HepG2 (cell line): ENCODE measurements at regions not wholly inside any gene's neighbourhood (a gene's known extent, or its start where the extent isn't known, plus 50 kb on each side); places are given as distances from the start of the nearest gene placed in this dataset.

Experiments used
- ATAC-seq: fragments of 200-7000 bp; cut with Tn5 transposase; 3 replicates; pipeline ENCODE4 v1.9.1; 2020; ENCODE audit warnings: mild to moderate bottlenecking, moderate library complexity
- BruUV-seq: library from RNA; stranded (reverse); fragments of 400-500 nt; replicated peaks from 2 replicates; lab custom pipeline; 2021; lab: Mats Ljungman, UMichigan
- CTCF ChIA-PET: fragments of 300-600 bp; formaldehyde crosslinking; extraction: SDS; loops from one replicate; lab custom pipeline; 2021; ENCODE audit warnings: low total read pairs, inconsistent platforms, low intra/inter-chr PET ratio; lab: Yijun Ruan, JAX
- POLR2A ChIA-PET: fragments of 350-600 bp; sonication (Branson Sonifier 250); formaldehyde crosslinking; loops from one replicate; lab custom pipeline; 2020; ENCODE audit warnings: antibody characterized with exemption, inconsistent platforms; lab: Yijun Ruan, JAX
- DNase-seq: peaks from one replicate; pipeline ENCODE4 v3.0.0-alpha.2; 2015; ENCODE audit warnings: low spot score
- FAIRE-seq: peaks from 3 replicates; lab custom pipeline; 2011; peaks lifted over from hg19 to GRCh38; lab: Jason Lieb, UNC
- H2AFZ ChIP-seq: one replicate; pipeline ENCODE4 v1.6.1; 2011; ENCODE audit warnings: low read length, inconsistent platforms
- H3K27ac ChIP-seq: fragments of 300-600 bp; 3 replicates; pipeline ENCODE4 v1.8.0; 2011; ENCODE audit warnings: mixed run types, mild to moderate bottlenecking, mixed read lengths, low read length, inconsistent platforms; ENCODE audit not compliant: insufficient read depth; ENCODE audit errors: extremely low read length
- H3K27me3 ChIP-seq, 2 experiments: fragments of 200-600 bp in 1 of 2; 2 replicates in 1 of 2; 3 replicates in 1 of 2; pipeline versions ENCODE4 v1.6.0 to v1.8.0; 2011; ENCODE audit warnings: low read length in 2 of 2, mild to moderate bottlenecking in 2 of 2, moderate library complexity in 2 of 2, inconsistent platforms in 1 of 2; ENCODE audit not compliant: insufficient read depth in 2 of 2, control insufficient read depth in 1 of 2
- H3K36me3 ChIP-seq, 2 experiments: fragments of 200-600 bp in 1 of 2; replicated peaks in 1 of 2; 2 replicates in 1 of 2; 3 replicates in 1 of 2; pipeline versions ENCODE4 v1.5.1 to v1.8.0; 2011; ENCODE audit warnings: low read length in 2 of 2, inconsistent platforms in 1 of 2; ENCODE audit not compliant: insufficient read depth in 2 of 2, control insufficient read depth in 1 of 2
- H3K4me1 ChIP-seq: 2 replicates; pipeline ENCODE4 v1.5.1; 2012; ENCODE audit warnings: low read length, inconsistent platforms; ENCODE audit not compliant: insufficient read depth
- H3K4me2 ChIP-seq: 2 replicates; pipeline ENCODE4 v1.6.0; 2011; ENCODE audit warnings: low read depth, low read length, inconsistent platforms
- H3K4me3 ChIP-seq, 3 experiments: fragments of 200-600 bp in 1 of 3; sonication (generic), shearing (Covaris generic) in 1 of 3; replicated peaks in 1 of 3; 2 replicates each; pipeline ENCODE4 v1.5.1; 2011 to 2016; ENCODE audit warnings: low read length in 3 of 3, inconsistent platforms in 2 of 3, low read depth in 2 of 3, mild to moderate bottlenecking in 2 of 3, control low read depth in 1 of 3, mixed read lengths in 1 of 3; ENCODE audit not compliant: insufficient read depth in 1 of 3
- H3K79me2 ChIP-seq: one replicate; pipeline ENCODE4 v1.6.1; 2011; ENCODE audit warnings: low read length, inconsistent platforms; ENCODE audit not compliant: insufficient read depth
- H3K9ac ChIP-seq: 2 replicates; pipeline ENCODE4 v1.6.0; 2011; ENCODE audit warnings: mild to moderate bottlenecking, low read depth, low read length, inconsistent platforms; ENCODE audit not compliant: insufficient read depth
- H3K9me3 ChIP-seq: 2 replicates; pipeline ENCODE4 v1.5.1; 2012; ENCODE audit warnings: mild to moderate bottlenecking, low read length
- H4K20me1 ChIP-seq: 2 replicates; pipeline ENCODE4 v1.6.0; 2011; ENCODE audit warnings: inconsistent platforms, mild to moderate bottlenecking, low read length, moderate library complexity; ENCODE audit not compliant: insufficient read depth
- CAMTA2 ChIP-seq: sonication (generic); formaldehyde crosslinking; IDR thresholded peaks from 2 replicates; pipeline ENCODE4 v1.4.0; 2020; ENCODE audit warnings: mild to moderate bottlenecking, missing genetic modification reagents, borderline replicate concordance
- MAFK ChIP-seq, 2 experiments: IDR thresholded peaks in 1 of 2; conservative IDR thresholded peaks in 1 of 2; 2 replicates each; pipeline ENCODE4 v1.6.1; 2011; ENCODE audit warnings: improper control_type of control experiment in 2 of 2, low read length in 2 of 2
- NFE2 ChIP-seq: sonication (generic); formaldehyde crosslinking; IDR thresholded peaks from 2 replicates; pipeline ENCODE4 v1.4.0; 2020; ENCODE audit warnings: missing genetic modification reagents
- NR2F1 ChIP-seq, 2 experiments: fragments of 450-650 bp in 1 of 2; formaldehyde crosslinking in 1 of 2; IDR thresholded peaks; 2 replicates each; pipeline versions ENCODE4 v1.5.0 to v1.6.1; 2016 to 2020; ENCODE audit warnings: mild to moderate bottlenecking in 1 of 2, missing compliant biosample characterization in 1 of 2, missing genetic modification reagents in 1 of 2, moderate library complexity in 1 of 2
- NR2F2 ChIP-seq: IDR thresholded peaks from 2 replicates; pipeline ENCODE4 v1.6.1; 2012; ENCODE audit warnings: low read depth, inconsistent platforms, borderline replicate concordance
- TCF12 ChIP-seq, 2 experiments: fragments of 450-650 bp in 1 of 2; sonication (generic) in 1 of 2; formaldehyde crosslinking in 1 of 2; IDR thresholded peaks; 2 replicates each; pipeline versions ENCODE4 v1.6.1 to v1.8.0; 2017 to 2022; ENCODE audit warnings: antibody characterized with exemption in 1 of 2, mild to moderate bottlenecking in 1 of 2, missing genetic modification reagents in 1 of 2, moderate library complexity in 1 of 2
- ZBTB38 ChIP-seq: sonication (generic); formaldehyde crosslinking; IDR thresholded peaks from 2 replicates; pipeline ENCODE4 v1.5.1; 2020; ENCODE audit warnings: mild to moderate bottlenecking, missing genetic modification reagents
- ZC3H13 ChIP-seq: sonication (generic); formaldehyde crosslinking; IDR thresholded peaks from 2 replicates; pipeline ENCODE4 v1.8.1; 2023; ENCODE audit warnings: mild to moderate bottlenecking, missing genetic modification reagents, moderate library complexity
- ZNF629 ChIP-seq: sonication (generic); formaldehyde crosslinking; conservative IDR thresholded peaks from 2 replicates; pipeline ENCODE4 v1.5.0; 2020; ENCODE audit warnings: missing genetic modification reagents
- ZNF674 ChIP-seq: sonication (generic); formaldehyde crosslinking; IDR thresholded peaks from 2 replicates; pipeline ENCODE4 v1.5.0; 2020; ENCODE audit warnings: low read depth, mild to moderate bottlenecking, missing genetic modification reagents
- ZNF746 ChIP-seq: sonication (generic); formaldehyde crosslinking; IDR thresholded peaks from 2 replicates; pipeline ENCODE4 v1.8.0; 2022; ENCODE audit warnings: mild to moderate bottlenecking, missing genetic modification reagents
- ZNF775 ChIP-seq: sonication (generic); formaldehyde crosslinking; IDR thresholded peaks from 2 replicates; pipeline ENCODE4 v1.4.0; 2020; ENCODE audit warnings: missing genetic modification reagents, mild to moderate bottlenecking, moderate library complexity, borderline replicate concordance
- WGBS: methylation state at CpG from one replicate; pipeline ENCODE4 v1.1.6; 2017; ENCODE audit warnings: low lambda C conversion rate; 5-methylcytosine and 5-hydroxymethylcytosine counted together
- in situ Hi-C: cut with HindIII; loops from 2 replicates; pipeline ENCODE4 v1.10.0; 2017; ENCODE audit warnings: low pct_unique_long_range_greater_than_20kb; ENCODE audit not compliant: extremely low pct_ligation_motif_present
- intact Hi-C: fragments of 100-400 bp; cut with micrococcal nuclease; formaldehyde crosslinking; loops from one replicate; pipeline ENCODE4 v1.10.0; 2022; ENCODE audit not compliant: unreplicated experiment
- TF ChIP-seq, protein P1 (sequence below): sonication (generic); formaldehyde crosslinking; IDR thresholded peaks from 2 replicates; pipeline ENCODE4 v1.4.0; 2020; ENCODE audit warnings: missing genetic modification reagents, borderline replicate concordance
- TF ChIP-seq, protein P2 (sequence below): sonication (generic); formaldehyde crosslinking; IDR thresholded peaks from 2 replicates; pipeline ENCODE4 v1.4.0; 2020; ENCODE audit warnings: missing genetic modification reagents
- TF ChIP-seq, protein P3 (sequence below): sonication (generic); formaldehyde crosslinking; IDR thresholded peaks from 2 replicates; pipeline ENCODE4 v1.8.0; 2022; ENCODE audit warnings: mild to moderate bottlenecking, missing genetic modification reagents; ENCODE audit not compliant: insufficient replicate concordance

DNA sequence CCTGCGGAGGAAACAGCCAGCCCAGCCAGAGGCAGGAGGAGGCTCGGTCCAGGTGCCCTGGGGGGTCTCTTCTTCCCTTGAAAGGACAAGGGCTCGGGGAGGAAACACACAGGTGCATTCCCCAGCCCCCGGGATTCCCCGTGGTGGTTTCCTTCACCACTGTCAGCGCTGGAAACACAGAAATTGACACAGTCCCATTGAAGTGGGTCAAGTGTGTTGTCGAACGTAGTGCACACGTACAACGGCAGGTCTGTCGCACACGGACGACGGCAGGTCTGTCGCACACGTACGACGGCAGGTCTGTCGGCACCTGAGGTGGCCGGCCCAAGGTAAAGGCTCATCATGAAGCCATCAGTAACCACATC lies 80.9 kb downstream of the DLL1 start:
- no peaks in the 10 kb centered on the region for H3K36me3 ChIP-seq
- DNase-seq (no peak), FAIRE-seq (no peak), ATAC-seq (no peak)
- no TSS peak for BruUV-seq
- H3K4me2 ChIP-seq, result no peak overlapping the region
- CTCF ChIA-PET, result no interaction called here
- 65% methylated on average over 19 of the region's 20 CpGs for WGBS
- H4K20me1 ChIP-seq, result no peaks in the 10 kb centered on the region; the same call in 1 of the 2 replicates
- H3K27ac ChIP-seq, result no peak overlapping the region
- no peak overlapping the region for H2AFZ ChIP-seq
- peaks cover 17 to 62% of the 10 kb centered on the region in 2 experiments for H3K27me3 ChIP-seq
- H3K4me1 ChIP-seq, result no peaks in the 10 kb centered on the region
- TF ChIP-seq, protein P1, sequence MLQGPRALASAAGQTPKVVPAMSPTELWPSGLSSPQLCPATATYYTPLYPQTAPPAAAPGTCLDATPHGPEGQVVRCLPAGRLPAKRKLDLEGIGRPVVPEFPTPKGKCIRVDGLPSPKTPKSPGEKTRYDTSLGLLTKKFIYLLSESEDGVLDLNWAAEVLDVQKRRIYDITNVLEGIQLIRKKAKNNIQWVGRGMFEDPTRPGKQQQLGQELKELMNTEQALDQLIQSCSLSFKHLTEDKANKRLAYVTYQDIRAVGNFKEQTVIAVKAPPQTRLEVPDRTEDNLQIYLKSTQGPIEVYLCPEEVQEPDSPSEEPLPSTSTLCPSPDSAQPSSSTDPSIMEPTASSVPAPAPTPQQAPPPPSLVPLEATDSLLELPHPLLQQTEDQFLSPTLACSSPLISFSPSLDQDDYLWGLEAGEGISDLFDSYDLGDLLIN (CRISPR knock-in tag), result no peak
- no peak for TF ChIP-seq ZNF674 (CRISPR knock-in tag)
- TF ChIP-seq ZC3H13 (CRISPR knock-in tag), result no peak
- no peak for TF ChIP-seq TCF12 (IDR thresholded peaks at IDR 0.05)
- TF ChIP-seq TCF12 (CRISPR knock-in tag; IDR thresholded peaks at IDR 0.05), result no peak
- TF ChIP-seq NR2F2, result no peak
- no peak for TF ChIP-seq CAMTA2 (CRISPR knock-in tag)
- TF ChIP-seq, protein P2, sequence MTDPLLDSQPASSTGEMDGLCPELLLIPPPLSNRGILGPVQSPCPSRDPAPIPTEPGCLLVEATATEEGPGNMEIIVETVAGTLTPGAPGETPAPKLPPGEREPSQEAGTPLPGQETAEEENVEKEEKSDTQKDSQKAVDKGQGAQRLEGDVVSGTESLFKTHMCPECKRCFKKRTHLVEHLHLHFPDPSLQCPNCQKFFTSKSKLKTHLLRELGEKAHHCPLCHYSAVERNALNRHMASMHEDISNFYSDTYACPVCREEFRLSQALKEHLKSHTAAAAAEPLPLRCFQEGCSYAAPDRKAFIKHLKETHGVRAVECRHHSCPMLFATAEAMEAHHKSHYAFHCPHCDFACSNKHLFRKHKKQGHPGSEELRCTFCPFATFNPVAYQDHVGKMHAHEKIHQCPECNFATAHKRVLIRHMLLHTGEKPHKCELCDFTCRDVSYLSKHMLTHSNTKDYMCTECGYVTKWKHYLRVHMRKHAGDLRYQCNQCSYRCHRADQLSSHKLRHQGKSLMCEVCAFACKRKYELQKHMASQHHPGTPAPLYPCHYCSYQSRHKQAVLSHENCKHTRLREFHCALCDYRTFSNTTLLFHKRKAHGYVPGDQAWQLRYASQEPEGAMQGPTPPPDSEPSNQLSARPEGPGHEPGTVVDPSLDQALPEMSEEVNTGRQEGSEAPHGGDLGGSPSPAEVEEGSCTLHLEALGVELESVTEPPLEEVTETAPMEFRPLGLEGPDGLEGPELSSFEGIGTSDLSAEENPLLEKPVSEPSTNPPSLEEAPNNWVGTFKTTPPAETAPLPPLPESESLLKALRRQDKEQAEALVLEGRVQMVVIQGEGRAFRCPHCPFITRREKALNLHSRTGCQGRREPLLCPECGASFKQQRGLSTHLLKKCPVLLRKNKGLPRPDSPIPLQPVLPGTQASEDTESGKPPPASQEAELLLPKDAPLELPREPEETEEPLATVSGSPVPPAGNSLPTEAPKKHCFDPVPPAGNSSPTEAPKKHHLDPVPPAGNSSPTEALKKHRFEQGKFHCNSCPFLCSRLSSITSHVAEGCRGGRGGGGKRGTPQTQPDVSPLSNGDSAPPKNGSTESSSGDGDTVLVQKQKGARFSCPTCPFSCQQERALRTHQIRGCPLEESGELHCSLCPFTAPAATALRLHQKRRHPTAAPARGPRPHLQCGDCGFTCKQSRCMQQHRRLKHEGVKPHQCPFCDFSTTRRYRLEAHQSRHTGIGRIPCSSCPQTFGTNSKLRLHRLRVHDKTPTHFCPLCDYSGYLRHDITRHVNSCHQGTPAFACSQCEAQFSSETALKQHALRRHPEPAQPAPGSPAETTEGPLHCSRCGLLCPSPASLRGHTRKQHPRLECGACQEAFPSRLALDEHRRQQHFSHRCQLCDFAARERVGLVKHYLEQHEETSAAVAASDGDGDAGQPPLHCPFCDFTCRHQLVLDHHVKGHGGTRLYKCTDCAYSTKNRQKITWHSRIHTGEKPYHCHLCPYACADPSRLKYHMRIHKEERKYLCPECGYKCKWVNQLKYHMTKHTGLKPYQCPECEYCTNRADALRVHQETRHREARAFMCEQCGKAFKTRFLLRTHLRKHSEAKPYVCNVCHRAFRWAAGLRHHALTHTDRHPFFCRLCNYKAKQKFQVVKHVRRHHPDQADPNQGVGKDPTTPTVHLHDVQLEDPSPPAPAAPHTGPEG (CRISPR knock-in tag), result no peak
- TF ChIP-seq NFE2, result no peak
- no peak for TF ChIP-seq NR2F1 (CRISPR knock-in tag; IDR thresholded peaks at IDR 0.05)
- no peak for TF ChIP-seq ZBTB38 (CRISPR knock-in tag)
- no peak for TF ChIP-seq ZNF629 (CRISPR knock-in tag)
- no peak for TF ChIP-seq ZNF746 (CRISPR knock-in tag)
- TF ChIP-seq MAFK (conservative IDR thresholded peaks at IDR 0.05 in 1 of 2, IDR thresholded peaks at IDR 0.05 in 1 of 2; ENCODE audit: low read length in 2 of 2), result no peak
- TF ChIP-seq, protein P3, sequence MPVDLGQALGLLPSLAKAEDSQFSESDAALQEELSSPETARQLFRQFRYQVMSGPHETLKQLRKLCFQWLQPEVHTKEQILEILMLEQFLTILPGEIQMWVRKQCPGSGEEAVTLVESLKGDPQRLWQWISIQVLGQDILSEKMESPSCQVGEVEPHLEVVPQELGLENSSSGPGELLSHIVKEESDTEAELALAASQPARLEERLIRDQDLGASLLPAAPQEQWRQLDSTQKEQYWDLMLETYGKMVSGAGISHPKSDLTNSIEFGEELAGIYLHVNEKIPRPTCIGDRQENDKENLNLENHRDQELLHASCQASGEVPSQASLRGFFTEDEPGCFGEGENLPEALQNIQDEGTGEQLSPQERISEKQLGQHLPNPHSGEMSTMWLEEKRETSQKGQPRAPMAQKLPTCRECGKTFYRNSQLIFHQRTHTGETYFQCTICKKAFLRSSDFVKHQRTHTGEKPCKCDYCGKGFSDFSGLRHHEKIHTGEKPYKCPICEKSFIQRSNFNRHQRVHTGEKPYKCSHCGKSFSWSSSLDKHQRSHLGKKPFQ, result no peak
- no peak for TF ChIP-seq ZNF775 (CRISPR knock-in tag)
- H3K9me3 ChIP-seq, result no peaks in the 10 kb centered on the region
- no peak overlapping the region for H3K9ac ChIP-seq
- intact Hi-C loops (no loop called here), in situ Hi-C loops (no loop called here)
- H3K4me3 ChIP-seq, result no peak overlapping the region
- no peaks in the 10 kb centered on the region for H3K79me2 ChIP-seq
- POLR2A ChIA-PET, result no interaction called here
